ENCODE measurements at regions not wholly inside any gene's neighbourhood (a gene's known extent, or its start where the extent isn't known, plus 50 kb on each side); places are given as distances from the start of the nearest gene placed in this dataset.

GRCh38 chr4:124964251-124964650 lies 251.7 kb upstream of the ANKRD50 start:
- ChIA-PET RAD21 (ENCODE audit: low non-redundant PET in 1 of 2, low total read pairs in 2 of 2, uncharacterized antibody in 2 of 2, unreplicated experiment in 2 of 2) (no interaction called here), CTCF (no interaction called here), POLR2A (no interaction called here)
- Histone ChIP-seq H3K27me3 (ENCODE audit: insufficient read depth, low read length) (no peaks in the 10 kb centered on the region), H3K4me2 (ENCODE audit: low read length) (no peak overlapping the region), H3K9me3 (ENCODE audit: control insufficient read depth in 1 of 2, insufficient read depth in 1 of 2, low read depth in 1 of 2, low read length in 2 of 2) (peaks cover 5 to 7% of the 10 kb centered on the region in 2 experiments; a peak in 2 of 4 replicates), H3K79me2 (ENCODE audit: insufficient read depth, low read length) (no peaks in the 10 kb centered on the region), H2AFZ (ENCODE audit: low read depth, low read length, poor library complexity, severe bottlenecking) (no peak overlapping the region), H3K9me2 (ENCODE audit: insufficient read depth) (no peaks in the 10 kb centered on the region), H4K20me1 (ENCODE audit: insufficient read depth) (no peaks in the 10 kb centered on the region), H3K4me3 (replicated peaks in 1 of 2; ENCODE audit: low read depth in 1 of 2, low read length in 2 of 2) (no peak overlapping the region), H3K36me3 (ENCODE audit: control insufficient read depth in 1 of 2, insufficient read depth in 2 of 2, low read length in 2 of 2) (no peaks in the 10 kb centered on the region), H3K4me1 (ENCODE audit: control insufficient read depth in 1 of 2, insufficient read depth in 2 of 2, low read length in 2 of 2) (no peaks in the 10 kb centered on the region), H3K27ac (ENCODE audit: low read depth, low read length) (no peak overlapping the region), H3K9ac (ENCODE audit: low read length) (no peak overlapping the region)
- no peak for DNase-seq (ENCODE audit: low read depth, low spot score)
- ATAC-seq = no peak
- no TSS peak for BruUV-seq (replicated peaks)
- TF ChIP-seq SIN3A (IDR thresholded peaks at IDR 0.05; ENCODE audit: low read depth) = no peak
- no peak for TF ChIP-seq EGR1 (IDR thresholded peaks at IDR 0.05; ENCODE audit: low read depth)
- TF ChIP-seq JUND (IDR thresholded peaks at IDR 0.05) = no peak
- TF ChIP-seq POLR2AphosphoS5 (IDR thresholded peaks at IDR 0.05; ENCODE audit: low read depth, low read length) = no peak
- intact Hi-C loops (cut with micrococcal nuclease) = no loop called here

GRCh38 chr4:124961138-124961750 lies 248.7 kb upstream of the ANKRD50 start:
- no peak overlapping the region for H3K4me2 ChIP-seq (ENCODE audit: low read length)
- peaks cover 5 to 7% of the 10 kb centered on the region in 2 experiments; a peak in 2 of 4 replicates for H3K9me3 ChIP-seq (ENCODE audit: control insufficient read depth in 1 of 2, insufficient read depth in 1 of 2, low read depth in 1 of 2, low read length in 2 of 2)
- ChIA-PET CTCF (no interaction called here), POLR2A (no interaction called here), RAD21 (ENCODE audit: low non-redundant PET in 1 of 2, low total read pairs in 2 of 2, uncharacterized antibody in 2 of 2, unreplicated experiment in 2 of 2) (no interaction called here)
- no peak for ATAC-seq
- H3K9ac ChIP-seq (ENCODE audit: low read length) = no peak overlapping the region
- H3K27ac ChIP-seq (ENCODE audit: low read depth, low read length) = no peak overlapping the region
- no peak overlapping the region for H2AFZ ChIP-seq (ENCODE audit: low read depth, low read length, poor library complexity, severe bottlenecking)
- no peaks in the 10 kb centered on the region for H4K20me1 ChIP-seq (ENCODE audit: insufficient read depth)
- no peak for DNase-seq (ENCODE audit: low read depth, low spot score)
- no peaks in the 10 kb centered on the region for H3K36me3 ChIP-seq (ENCODE audit: control insufficient read depth in 1 of 2, insufficient read depth in 2 of 2, low read length in 2 of 2)
- no peak overlapping the region for H3K4me3 ChIP-seq (replicated peaks in 1 of 2; ENCODE audit: low read depth in 1 of 2, low read length in 2 of 2)
- no peaks in the 10 kb centered on the region for H3K9me2 ChIP-seq (ENCODE audit: insufficient read depth)
- no peaks in the 10 kb centered on the region for H3K27me3 ChIP-seq (ENCODE audit: insufficient read depth, low read length)
- BruUV-seq (replicated peaks) = no TSS peak
- no peaks in the 10 kb centered on the region for H3K79me2 ChIP-seq (ENCODE audit: insufficient read depth, low read length)
- no peaks in the 10 kb centered on the region for H3K4me1 ChIP-seq (ENCODE audit: control insufficient read depth in 1 of 2, insufficient read depth in 2 of 2, low read length in 2 of 2)
- intact Hi-C loops (cut with micrococcal nuclease) = no loop called here
- TF ChIP-seq MAX (IDR thresholded peaks at IDR 0.05) (no peak), TCF7L2 (IDR thresholded peaks at IDR 0.05; ENCODE audit: borderline replicate concordance, extremely low read depth, insufficient read depth, insufficient read length) (no peak), RAD21 (IDR thresholded peaks at IDR 0.05; ENCODE audit: low read depth) (no peak), EZH2 (IDR thresholded peaks at IDR 0.05) (no peak), FOSL1 (IDR thresholded peaks at IDR 0.05; ENCODE audit: low read depth) (no peak), REST (IDR thresholded peaks at IDR 0.05; ENCODE audit: low read depth) (no peak), ZNF274 (IDR thresholded peaks at IDR 0.05; ENCODE audit: low read depth, low read length) (no peak), SP1 (IDR thresholded peaks at IDR 0.05; ENCODE audit: low read depth) (no peak), JUND (IDR thresholded peaks at IDR 0.05) (no peak), SRF (IDR thresholded peaks at IDR 0.05; ENCODE audit: low read depth) (no peak), CTCF (IDR thresholded peaks at IDR 0.05 in 2 of 3, conservative IDR thresholded peaks at IDR 0.05 in 1 of 3; ENCODE audit: borderline replicate concordance in 1 of 3, insufficient read depth in 1 of 3, low read depth in 2 of 3, low read length in 2 of 3) (no peak), POLR2AphosphoS5 (IDR thresholded peaks at IDR 0.05; ENCODE audit: low read depth, low read length) (no peak), POLR2A (IDR thresholded peaks at IDR 0.05; ENCODE audit: borderline replicate concordance, extremely low read depth, insufficient read depth, insufficient read length) (no peak), ATF3 (IDR thresholded peaks at IDR 0.05) (no peak)

All from HCT116 (cell line).